AG04449 (cell line): ENCODE measurements at regions not wholly inside any gene's neighbourhood (a gene's known extent, or its start where the extent isn't known, plus 50 kb on each side); places are given as distances from the start of the nearest gene placed in this dataset.
A peak's percentile ranks its signal among the peaks of the same experiment; 100 is the strongest.

Experiments
- CTCF ChIA-PET: fragments of 350-600 bp; formaldehyde crosslinking; extraction: SDS; loops from one replicate; lab custom pipeline; 2021; ENCODE audit warnings: antibody characterized with exemption; lab: Yijun Ruan, JAX
- POLR2A ChIA-PET: fragments of 400-600, 350-600 bp; formaldehyde crosslinking; extraction: SDS; loops from one replicate; lab custom pipeline; 2020; ENCODE audit warnings: antibody characterized with exemption, inconsistent platforms; lab: Yijun Ruan, JAX
- DNase-seq: peaks from one replicate; pipeline ENCODE4 v3.0.0-alpha.2; 2010; ENCODE audit warnings: low read depth, low spot score
- H3K4me3 ChIP-seq: 2 replicates; pipeline ENCODE4 v1.5.1; 2011; ENCODE audit warnings: low read depth, mild to moderate bottlenecking, control low read depth, low read length
- TF ChIP-seq, protein P1 (sequence below): IDR thresholded peaks from one replicate; pipeline ENCODE4 v1.5.1; 2011; ENCODE audit warnings: mild to moderate bottlenecking, moderate library complexity, low read length, control low read depth, inconsistent platforms; ENCODE audit not compliant: insufficient read depth; ENCODE audit errors: missing control alignments

GRCh38 chr10:33657913-33658312 is 323.4 kb upstream of the NRP1 start:
- no peak for DNase-seq
- H3K4me3 ChIP-seq: no peak overlapping the region
- POLR2A ChIA-PET: no interaction called here
- TF ChIP-seq, protein P1, sequence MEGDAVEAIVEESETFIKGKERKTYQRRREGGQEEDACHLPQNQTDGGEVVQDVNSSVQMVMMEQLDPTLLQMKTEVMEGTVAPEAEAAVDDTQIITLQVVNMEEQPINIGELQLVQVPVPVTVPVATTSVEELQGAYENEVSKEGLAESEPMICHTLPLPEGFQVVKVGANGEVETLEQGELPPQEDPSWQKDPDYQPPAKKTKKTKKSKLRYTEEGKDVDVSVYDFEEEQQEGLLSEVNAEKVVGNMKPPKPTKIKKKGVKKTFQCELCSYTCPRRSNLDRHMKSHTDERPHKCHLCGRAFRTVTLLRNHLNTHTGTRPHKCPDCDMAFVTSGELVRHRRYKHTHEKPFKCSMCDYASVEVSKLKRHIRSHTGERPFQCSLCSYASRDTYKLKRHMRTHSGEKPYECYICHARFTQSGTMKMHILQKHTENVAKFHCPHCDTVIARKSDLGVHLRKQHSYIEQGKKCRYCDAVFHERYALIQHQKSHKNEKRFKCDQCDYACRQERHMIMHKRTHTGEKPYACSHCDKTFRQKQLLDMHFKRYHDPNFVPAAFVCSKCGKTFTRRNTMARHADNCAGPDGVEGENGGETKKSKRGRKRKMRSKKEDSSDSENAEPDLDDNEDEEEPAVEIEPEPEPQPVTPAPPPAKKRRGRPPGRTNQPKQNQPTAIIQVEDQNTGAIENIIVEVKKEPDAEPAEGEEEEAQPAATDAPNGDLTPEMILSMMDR: no peak
- CTCF ChIA-PET: interaction anchor here (1.1 kb wide), 1 partner anchor 13 kb away, joined by 3 read pairs; no protein-coding TSS in a partner anchor

- TF ChIP-seq, protein P1: no peak
- CTCF ChIA-PET: interaction anchor here (1.1 kb wide), 1 partner anchor 14 kb away, joined by 3 read pairs; no protein-coding TSS in a partner anchor
Observed at GRCh38 chr10:33657154-33657908, 322.9 kb upstream of the NRP1 start.

DNA sequence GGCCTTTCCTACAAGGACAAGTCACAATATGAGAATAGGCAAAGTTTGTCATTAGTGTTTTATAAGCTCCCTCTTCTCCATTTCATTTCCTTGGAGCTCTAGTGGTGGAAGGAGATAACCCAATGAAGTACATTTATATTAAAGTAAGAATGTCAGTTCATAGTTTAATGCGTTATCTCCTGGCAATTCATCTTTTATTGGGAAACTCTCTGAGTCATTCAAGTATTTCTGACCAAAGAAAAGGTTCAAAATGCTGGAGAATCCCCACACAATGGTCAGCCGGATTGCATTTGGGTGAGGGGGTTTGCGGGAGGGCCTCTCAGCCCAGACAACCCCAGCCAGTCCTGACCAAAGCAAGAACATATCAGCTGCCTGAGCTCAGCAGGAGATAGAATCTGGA is 321.5 kb upstream of the NRP1 start:
- no peak for DNase-seq
- TF ChIP-seq, protein P1: no peak
- CTCF ChIA-PET: no interaction called here
- POLR2A ChIA-PET: no interaction called here
- no peak overlapping the region for H3K4me3 ChIP-seq

More at GRCh38 chr10:33657154-33657908, 322.9 kb upstream of the NRP1 start:
- POLR2A ChIA-PET: no interaction called here
- no peak overlapping the region for H3K4me3 ChIP-seq
- DNase-seq: no peak

- H3K4me3 ChIP-seq: no peak overlapping the region
- ChIA-PET POLR2A (no interaction called here), CTCF (no interaction called here)
- TF ChIP-seq, protein P1: no peak
- DNase-seq: no peak
Observed at GRCh38 chr10:33655165-33655815, 320.8 kb upstream of the NRP1 start.

DNA sequence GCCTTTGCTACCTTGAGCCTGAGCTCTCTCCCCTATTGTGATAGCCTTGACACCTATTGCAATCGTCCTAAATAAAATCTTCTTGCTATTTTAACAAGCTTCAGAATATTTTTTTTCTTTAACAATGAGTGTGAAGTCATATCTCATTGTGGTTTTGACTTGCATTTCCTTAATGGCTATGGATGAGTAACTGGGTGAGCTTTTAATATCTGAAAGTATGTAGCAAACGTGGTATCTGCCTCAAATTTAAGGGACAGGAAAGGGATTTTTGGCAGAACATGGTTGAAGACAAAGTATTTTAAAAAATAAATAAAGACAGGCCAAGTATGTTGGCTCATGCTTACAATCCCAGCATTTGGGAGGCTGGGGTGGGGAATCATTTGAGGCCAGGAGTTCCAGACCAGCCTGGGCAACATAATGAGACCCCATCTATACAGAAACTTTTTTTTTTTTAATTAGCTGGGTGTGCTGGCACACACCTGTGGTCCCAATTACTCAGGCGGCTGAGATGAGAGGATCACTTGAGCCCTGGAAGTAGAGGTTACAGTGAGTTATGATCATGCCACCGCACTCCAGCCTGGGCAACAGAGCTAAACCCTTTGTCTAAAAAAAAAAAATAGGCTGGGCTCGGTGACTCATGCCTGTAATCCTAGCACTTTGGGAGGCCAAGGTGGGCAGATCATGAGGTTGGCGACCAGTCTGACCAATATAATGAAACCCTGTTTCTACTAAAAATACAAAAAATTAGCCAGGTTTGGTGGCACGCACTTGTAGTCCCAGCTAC is 319.3 kb upstream of the NRP1 start:
- CTCF ChIA-PET: interaction anchor here (0.9 kb wide), 1 partner anchor 323 kb away, joined by 6 read pairs; no protein-coding TSS in a partner anchor
- TF ChIP-seq, protein P1: no peak
- no peak overlapping the region for H3K4me3 ChIP-seq
- POLR2A ChIA-PET: interaction anchor here (0.5 kb wide), 1 partner anchor 17 kb away, joined by 3 read pairs; no protein-coding TSS in a partner anchor
- peak; percentile 75 for DNase-seq
